NCI-H446 treated with DMSO at 0.1 percent for 48 hours (cell line): ENCODE measurements at regions not wholly inside any gene's neighbourhood (a gene's known extent, or its start where the extent isn't known, plus 50 kb on each side); places are given as distances from the start of the nearest gene placed in this dataset.
"Not testable (repeated sequence)": the region's sequence is repeated elsewhere in the genome, so short reads cannot be mapped to it uniquely, and the experiment has no call there.

Source experiments
- DNase-seq: peaks from one replicate; lab custom pipeline; 2025; lab: John Stamatoyannopoulos, UW

- DNase-seq, result no peak
Measured at GRCh38 chr10:2627969-2628368, 439.4 kb upstream of the PFKP start.

- no peak for DNase-seq
Measured at GRCh38 chr10:2625094-2625493, 442.3 kb upstream of the PFKP start.

- no peak for DNase-seq
Measured at GRCh38 chr10:2623675-2624274, 443.6 kb upstream of the PFKP start.

- no peak for DNase-seq
Measured at GRCh38 chr10:2620827-2621521, 446.4 kb upstream of the PFKP start.

- no peak for DNase-seq
Measured at GRCh38 chr10:2619916-2620315, 447.4 kb upstream of the PFKP start.

GRCh38 chr10:2619472-2619871, 447.9 kb upstream of the PFKP start:
- no peak for DNase-seq

- no peak for DNase-seq
Measured at GRCh38 chr10:2618690-2619089, 448.7 kb upstream of the PFKP start.

GRCh38 chr10:2616215-2616614, 451.1 kb upstream of the PFKP start:
- DNase-seq, result no peak

GRCh38 chr10:2611603-2612002, 455.7 kb upstream of the PFKP start:
- DNase-seq, result no peak

- DNase-seq, result no peak
Measured at GRCh38 chr10:2610946-2611345, 456.4 kb upstream of the PFKP start.

- DNase-seq, result no peak
Measured at GRCh38 chr10:2604891-2605290, 462.5 kb upstream of the PFKP start.

- DNase-seq, result no peak
Measured at GRCh38 chr10:2599571-2599970, 467.8 kb upstream of the PFKP start.

GRCh38 chr10:2592360-2593160, 474.8 kb upstream of the PFKP start:
- DNase-seq, result no peak

GRCh38 chr10:2589196-2589595, 478.2 kb upstream of the PFKP start:
- no peak for DNase-seq

GRCh38 chr10:2584385-2584784, 483.0 kb upstream of the PFKP start:
- DNase-seq, result no peak

GRCh38 chr10:2576892-2577291, 490.5 kb upstream of the PFKP start:
- DNase-seq, result no peak

- no peak for DNase-seq
Measured at GRCh38 chr10:2575460-2575859, 491.9 kb upstream of the PFKP start.

GRCh38 chr10:2572611-2573010, 494.7 kb upstream of the PFKP start:
- no peak for DNase-seq

- no peak for DNase-seq
Measured at GRCh38 chr10:2556883-2557282, 510.5 kb upstream of the PFKP start.

- DNase-seq, result no peak
Measured at GRCh38 chr10:2548071-2548470, 519.3 kb upstream of the PFKP start.

GRCh38 chr10:2547606-2548005, 519.7 kb upstream of the PFKP start:
- DNase-seq, result no peak

GRCh38 chr10:2546894-2547293, 520.5 kb upstream of the PFKP start:
- not testable (repeated sequence) for DNase-seq

- DNase-seq, result no peak
Measured at GRCh38 chr10:2543974-2544373, 523.4 kb upstream of the PFKP start.
